Progenitor cell of endocrine pancreas (in vitro differentiated cells): ENCODE measurements at regions not wholly inside any gene's neighbourhood (a gene's known extent, or its start where the extent isn't known, plus 50 kb on each side); places are given as distances from the start of the nearest gene placed in this dataset.

Experiments
- DNase-seq: peaks from one replicate; pipeline ENCODE4 v3.0.0; 2021; ENCODE audit warnings: low spot score; ENCODE audit not compliant: unreplicated experiment
- H3K27ac Mint-ChIP-seq: 2 replicates; pipeline ENCODE4 v1.8.0; 2021; ENCODE audit warnings: mild to moderate bottlenecking, moderate library complexity, mixed read lengths
- H3K27me3 Mint-ChIP-seq: 2 replicates; pipeline ENCODE4 v1.8.0; 2021; ENCODE audit warnings: mixed read lengths
- H3K36me3 Mint-ChIP-seq: 2 replicates; pipeline ENCODE4 v1.8.0; 2022; ENCODE audit warnings: mixed read lengths; ENCODE audit not compliant: insufficient read depth
- H3K4me1 Mint-ChIP-seq: 2 replicates; pipeline ENCODE4 v1.8.0; 2021; ENCODE audit warnings: low read depth, mixed read lengths
- H3K4me3 Mint-ChIP-seq: 2 replicates; pipeline ENCODE4 v1.8.0; 2021; ENCODE audit warnings: low read depth, mild to moderate bottlenecking, moderate library complexity, mixed read lengths
- H3K9me3 Mint-ChIP-seq: 2 replicates; pipeline ENCODE4 v1.8.0; 2021; ENCODE audit warnings: low read depth, mixed read lengths
- TF ChIP-seq, protein P1 (sequence below): fragments of 200-600 bp; sonication (generic); IDR thresholded peaks from one replicate; pipeline ENCODE4 v1.5.0; 2021; ENCODE audit warnings: antibody characterized with exemption, mild to moderate bottlenecking; ENCODE audit not compliant: unreplicated experiment

DNA sequence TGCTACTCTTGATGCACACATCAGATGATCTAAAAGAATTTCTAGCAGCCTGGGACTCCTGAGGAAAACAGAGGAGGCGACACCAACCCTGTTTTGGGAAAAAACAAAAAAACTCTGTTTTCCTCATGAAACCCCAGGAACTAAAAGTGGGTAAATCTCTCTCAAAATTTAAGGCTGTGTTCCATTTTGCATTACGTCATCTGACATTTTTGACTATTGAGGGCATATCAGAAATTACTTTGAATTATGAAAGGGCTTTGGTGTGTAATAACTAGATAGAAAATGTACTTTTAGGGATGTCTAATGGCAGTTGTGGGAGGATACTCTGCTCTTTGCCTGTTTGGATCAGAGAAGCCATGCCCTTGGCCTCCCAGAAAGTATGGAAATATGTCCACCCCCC, 963.0 kb downstream of the CNTNAP5 start:
- Mint-ChIP-seq H3K27me3 (no peaks in the 10 kb centered on the region), H3K36me3 (no peaks in the 10 kb centered on the region), H3K9me3 (peaks cover 8% of the 10 kb centered on the region), H3K27ac (no peak overlapping the region), H3K4me1 (no peaks in the 10 kb centered on the region), H3K4me3 (no peak overlapping the region)
- TF ChIP-seq, protein P1, sequence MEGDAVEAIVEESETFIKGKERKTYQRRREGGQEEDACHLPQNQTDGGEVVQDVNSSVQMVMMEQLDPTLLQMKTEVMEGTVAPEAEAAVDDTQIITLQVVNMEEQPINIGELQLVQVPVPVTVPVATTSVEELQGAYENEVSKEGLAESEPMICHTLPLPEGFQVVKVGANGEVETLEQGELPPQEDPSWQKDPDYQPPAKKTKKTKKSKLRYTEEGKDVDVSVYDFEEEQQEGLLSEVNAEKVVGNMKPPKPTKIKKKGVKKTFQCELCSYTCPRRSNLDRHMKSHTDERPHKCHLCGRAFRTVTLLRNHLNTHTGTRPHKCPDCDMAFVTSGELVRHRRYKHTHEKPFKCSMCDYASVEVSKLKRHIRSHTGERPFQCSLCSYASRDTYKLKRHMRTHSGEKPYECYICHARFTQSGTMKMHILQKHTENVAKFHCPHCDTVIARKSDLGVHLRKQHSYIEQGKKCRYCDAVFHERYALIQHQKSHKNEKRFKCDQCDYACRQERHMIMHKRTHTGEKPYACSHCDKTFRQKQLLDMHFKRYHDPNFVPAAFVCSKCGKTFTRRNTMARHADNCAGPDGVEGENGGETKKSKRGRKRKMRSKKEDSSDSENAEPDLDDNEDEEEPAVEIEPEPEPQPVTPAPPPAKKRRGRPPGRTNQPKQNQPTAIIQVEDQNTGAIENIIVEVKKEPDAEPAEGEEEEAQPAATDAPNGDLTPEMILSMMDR = no peak
- no peak for DNase-seq

DNA sequence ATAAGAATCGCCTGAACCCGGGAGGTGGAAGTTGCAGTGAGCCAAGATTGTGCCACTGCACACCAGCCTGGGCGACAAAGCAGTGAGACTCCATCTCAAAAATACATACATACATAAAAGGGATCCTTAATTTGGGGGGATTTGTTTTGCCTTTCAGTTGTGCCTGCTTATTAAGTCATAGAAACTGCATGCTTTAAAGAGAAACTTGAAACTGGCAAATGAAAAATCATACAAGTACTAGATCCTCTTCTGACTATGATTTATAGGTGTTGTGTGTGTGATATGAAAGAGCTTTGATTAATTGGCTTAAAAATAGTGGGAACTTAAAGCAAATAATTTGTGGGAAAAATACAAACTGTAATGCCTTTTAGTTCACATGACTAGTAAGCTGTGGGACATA, 963.7 kb downstream of the CNTNAP5 start:
- no peaks in the 10 kb centered on the region for H3K36me3 Mint-ChIP-seq
- no peak for DNase-seq
- peaks cover 8% of the 10 kb centered on the region for H3K9me3 Mint-ChIP-seq
- no peaks in the 10 kb centered on the region for H3K4me1 Mint-ChIP-seq
- H3K27me3 Mint-ChIP-seq = no peaks in the 10 kb centered on the region
- no peak overlapping the region for H3K4me3 Mint-ChIP-seq
- TF ChIP-seq, protein P1 = no peak
- no peak overlapping the region for H3K27ac Mint-ChIP-seq

DNA sequence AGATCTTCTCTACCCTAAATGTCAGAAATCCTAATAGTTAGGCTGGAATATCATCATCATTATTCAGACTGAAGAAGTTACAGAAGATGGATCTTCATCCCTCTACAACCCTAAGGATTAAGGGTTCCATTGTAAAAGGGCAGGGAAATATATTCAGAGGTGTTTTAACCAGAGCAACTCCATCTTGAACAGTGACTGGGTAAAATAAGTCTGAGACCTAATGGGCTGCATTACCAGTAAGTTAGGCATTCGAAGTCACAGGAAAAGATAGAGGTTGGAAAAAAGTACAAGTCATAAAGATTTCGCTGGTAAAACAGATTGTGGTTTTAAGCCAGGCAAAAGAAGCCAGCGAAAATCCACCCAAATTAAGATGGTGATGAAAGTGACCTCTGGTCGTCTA, 968.7 kb downstream of the CNTNAP5 start:
- no peak for DNase-seq
- TF ChIP-seq, protein P1 = no peak
- Mint-ChIP-seq H3K27me3 (no peaks in the 10 kb centered on the region), H3K4me3 (no peak overlapping the region), H3K4me1 (no peaks in the 10 kb centered on the region), H3K9me3 (peaks cover 2% of the 10 kb centered on the region), H3K27ac (no peak overlapping the region), H3K36me3 (no peaks in the 10 kb centered on the region)

DNA sequence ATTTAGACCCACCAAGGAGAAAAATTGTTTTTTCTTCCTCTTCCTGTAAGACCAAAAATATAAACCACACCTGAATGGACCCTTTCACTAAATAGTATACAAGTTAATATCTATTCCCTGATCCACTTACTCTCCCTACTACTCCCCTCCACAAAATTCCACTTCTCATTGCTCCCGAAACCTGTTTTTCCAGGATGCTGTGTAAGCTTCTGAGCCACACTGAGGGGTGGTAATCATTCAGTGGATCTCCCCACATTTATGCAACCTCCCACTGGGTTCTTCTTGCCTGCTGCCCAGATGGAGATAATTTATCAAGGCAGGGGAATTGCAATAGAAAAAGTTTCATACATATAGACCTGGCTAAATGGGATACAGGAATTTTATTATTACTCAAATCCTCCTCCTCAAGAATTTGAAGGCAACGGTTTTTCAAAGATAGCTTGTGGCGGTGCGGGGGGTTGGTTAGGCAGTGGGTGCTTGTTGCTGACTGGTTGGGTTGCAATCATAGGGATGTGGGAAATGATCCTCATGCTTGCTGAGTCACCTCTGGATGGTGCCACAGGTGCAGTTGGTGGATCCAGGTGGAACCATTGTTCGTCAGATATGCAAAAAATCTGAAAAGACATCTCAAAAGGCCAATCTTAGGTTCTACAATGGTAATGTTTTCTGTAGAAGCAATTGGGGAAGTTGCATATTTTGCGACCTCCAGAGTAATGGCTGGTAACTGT, 970.3 kb downstream of the CNTNAP5 start:
- H3K9me3 Mint-ChIP-seq = peaks cover 2% of the 10 kb centered on the region
- DNase-seq = no peak
- no peak overlapping the region for H3K27ac Mint-ChIP-seq
- H3K27me3 Mint-ChIP-seq = no peaks in the 10 kb centered on the region
- no peaks in the 10 kb centered on the region for H3K4me1 Mint-ChIP-seq
- TF ChIP-seq, protein P1 = no peak
- no peak overlapping the region for H3K4me3 Mint-ChIP-seq
- H3K36me3 Mint-ChIP-seq = no peaks in the 10 kb centered on the region

DNA sequence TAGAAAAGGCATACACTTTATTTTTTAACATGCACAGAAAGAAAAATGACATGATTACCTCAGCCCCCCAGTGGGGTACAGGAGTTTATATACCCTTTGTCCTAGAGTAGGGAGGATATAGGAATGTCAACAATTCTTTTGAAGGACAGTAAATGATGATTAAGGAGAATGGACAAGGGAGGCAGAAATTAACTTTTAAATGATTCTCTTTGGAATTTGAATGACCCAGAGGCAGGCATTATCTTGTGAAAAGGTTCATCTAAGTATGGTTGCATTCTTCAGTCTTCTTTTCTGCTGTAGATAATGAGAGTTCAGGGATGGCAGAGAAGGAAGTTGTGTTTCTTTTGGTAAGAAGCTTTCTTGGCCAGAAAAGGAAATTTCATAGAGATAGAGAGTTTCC, 971.3 kb downstream of the CNTNAP5 start:
- Mint-ChIP-seq H3K27me3 (no peaks in the 10 kb centered on the region), H3K27ac (no peak overlapping the region), H3K9me3 (peaks cover 2% of the 10 kb centered on the region), H3K4me1 (no peaks in the 10 kb centered on the region), H3K4me3 (no peak overlapping the region), H3K36me3 (no peaks in the 10 kb centered on the region)
- TF ChIP-seq, protein P1 = no peak
- DNase-seq = no peak
